HG03045 (cell line): ENCODE measurements at regions not wholly inside any gene's neighbourhood (a gene's known extent, or its start where the extent isn't known, plus 50 kb on each side); places are given as distances from the start of the nearest gene placed in this dataset.

Experiments
- ATAC-seq: cut with Tn5 transposase; IDR thresholded peaks from one replicate; pipeline ENCODE4 v1.9.1; 2021; ENCODE audit warnings: mild to moderate bottlenecking, moderate library complexity; ENCODE audit not compliant: unreplicated experiment

- ATAC-seq, result no peak
These were observed 716.8 kb downstream of the EPHA4 start for GRCh38 chr2:220855296-220855695.

- no peak for ATAC-seq
These were observed 715.6 kb downstream of the EPHA4 start for GRCh38 chr2:220856486-220856885.

GRCh38 chr2:220857368-220857767 lies 714.7 kb downstream of the EPHA4 start:
- ATAC-seq, result no peak

- no peak for ATAC-seq
These were observed 714.0 kb downstream of the EPHA4 start for GRCh38 chr2:220858101-220858500.

- ATAC-seq, result no peak
These were observed 700.2 kb downstream of the EPHA4 start for GRCh38 chr2:220871909-220872308.

GRCh38 chr2:220876080-220876824 lies 695.9 kb downstream of the EPHA4 start:
- no peak for ATAC-seq

GRCh38 chr2:220877491-220877890 lies 694.6 kb downstream of the EPHA4 start:
- no peak for ATAC-seq

GRCh38 chr2:220877897-220878296 lies 694.2 kb downstream of the EPHA4 start:
- no peak for ATAC-seq

- no peak for ATAC-seq
These were observed 691.2 kb downstream of the EPHA4 start for GRCh38 chr2:220880623-220881596.

- ATAC-seq, result no peak
These were observed 689.6 kb downstream of the EPHA4 start for GRCh38 chr2:220882507-220882906.

- ATAC-seq, result no peak
These were observed 686.5 kb downstream of the EPHA4 start for GRCh38 chr2:220885593-220885992.

- no peak for ATAC-seq
These were observed 684.7 kb downstream of the EPHA4 start for GRCh38 chr2:220887271-220887870.

GRCh38 chr2:220887876-220888275 lies 684.2 kb downstream of the EPHA4 start:
- ATAC-seq, result no peak

- ATAC-seq, result no peak
These were observed 681.2 kb downstream of the EPHA4 start for GRCh38 chr2:220890931-220891330.

- no peak for ATAC-seq
These were observed 680.7 kb downstream of the EPHA4 start for GRCh38 chr2:220891405-220891804.

- ATAC-seq, result no peak
These were observed 680.0 kb downstream of the EPHA4 start for GRCh38 chr2:220892018-220892634.

GRCh38 chr2:220893411-220893810 lies 678.7 kb downstream of the EPHA4 start:
- no peak for ATAC-seq

- no peak for ATAC-seq
These were observed 678.0 kb downstream of the EPHA4 start for GRCh38 chr2:220894069-220894468.

GRCh38 chr2:220899492-220899891 lies 672.6 kb downstream of the EPHA4 start:
- ATAC-seq, result no peak

- ATAC-seq, result no peak
These were observed 668.1 kb downstream of the EPHA4 start for GRCh38 chr2:220904015-220904414.

- ATAC-seq, result no peak
These were observed 658.7 kb downstream of the EPHA4 start for GRCh38 chr2:220913384-220913783.
